ENCODE measurements at regions not wholly inside any gene's neighbourhood (a gene's known extent, or its start where the extent isn't known, plus 50 kb on each side); places are given as distances from the start of the nearest gene placed in this dataset.

DNA sequence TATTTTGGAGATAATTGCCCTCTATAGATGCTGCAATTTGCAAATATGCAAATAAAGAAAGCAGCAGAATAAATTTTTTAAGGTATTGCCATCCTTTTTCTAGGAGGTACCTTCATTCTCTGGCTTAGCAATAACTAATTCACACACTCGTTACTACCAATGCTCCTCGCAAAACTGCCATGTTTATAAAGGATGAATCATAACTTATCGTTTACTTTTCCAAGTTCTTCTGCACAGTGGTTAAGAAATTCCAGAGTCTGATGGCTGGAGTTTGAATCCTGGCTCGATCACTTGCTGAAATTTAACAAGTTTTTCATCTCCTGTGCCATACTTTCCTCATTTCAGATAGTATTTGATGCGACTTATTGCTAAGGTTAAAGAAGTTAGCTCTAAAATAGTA is 708.6 kb upstream of the KLHL1 start:
- no peaks in the 10 kb centered on the region for H3K27me3 Mint-ChIP-seq (ENCODE audit: unreplicated experiment)
- no peak overlapping the region for H3K27ac Mint-ChIP-seq (ENCODE audit: unreplicated experiment)
- H3K9me3 Mint-ChIP-seq (ENCODE audit: unreplicated experiment) = no peaks in the 10 kb centered on the region
- no peak for DNase-seq
- no peaks in the 10 kb centered on the region for H3K4me1 Mint-ChIP-seq (ENCODE audit: low read depth, unreplicated experiment)
- no peak overlapping the region for H3K4me3 Mint-ChIP-seq (ENCODE audit: unreplicated experiment)
- TF ChIP-seq, protein P1, sequence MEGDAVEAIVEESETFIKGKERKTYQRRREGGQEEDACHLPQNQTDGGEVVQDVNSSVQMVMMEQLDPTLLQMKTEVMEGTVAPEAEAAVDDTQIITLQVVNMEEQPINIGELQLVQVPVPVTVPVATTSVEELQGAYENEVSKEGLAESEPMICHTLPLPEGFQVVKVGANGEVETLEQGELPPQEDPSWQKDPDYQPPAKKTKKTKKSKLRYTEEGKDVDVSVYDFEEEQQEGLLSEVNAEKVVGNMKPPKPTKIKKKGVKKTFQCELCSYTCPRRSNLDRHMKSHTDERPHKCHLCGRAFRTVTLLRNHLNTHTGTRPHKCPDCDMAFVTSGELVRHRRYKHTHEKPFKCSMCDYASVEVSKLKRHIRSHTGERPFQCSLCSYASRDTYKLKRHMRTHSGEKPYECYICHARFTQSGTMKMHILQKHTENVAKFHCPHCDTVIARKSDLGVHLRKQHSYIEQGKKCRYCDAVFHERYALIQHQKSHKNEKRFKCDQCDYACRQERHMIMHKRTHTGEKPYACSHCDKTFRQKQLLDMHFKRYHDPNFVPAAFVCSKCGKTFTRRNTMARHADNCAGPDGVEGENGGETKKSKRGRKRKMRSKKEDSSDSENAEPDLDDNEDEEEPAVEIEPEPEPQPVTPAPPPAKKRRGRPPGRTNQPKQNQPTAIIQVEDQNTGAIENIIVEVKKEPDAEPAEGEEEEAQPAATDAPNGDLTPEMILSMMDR (IDR thresholded peaks at IDR 0.05; ENCODE audit: partially characterized antibody, unreplicated experiment) = no peak
- no peaks in the 10 kb centered on the region for H3K36me3 Mint-ChIP-seq (ENCODE audit: unreplicated experiment)

DNA sequence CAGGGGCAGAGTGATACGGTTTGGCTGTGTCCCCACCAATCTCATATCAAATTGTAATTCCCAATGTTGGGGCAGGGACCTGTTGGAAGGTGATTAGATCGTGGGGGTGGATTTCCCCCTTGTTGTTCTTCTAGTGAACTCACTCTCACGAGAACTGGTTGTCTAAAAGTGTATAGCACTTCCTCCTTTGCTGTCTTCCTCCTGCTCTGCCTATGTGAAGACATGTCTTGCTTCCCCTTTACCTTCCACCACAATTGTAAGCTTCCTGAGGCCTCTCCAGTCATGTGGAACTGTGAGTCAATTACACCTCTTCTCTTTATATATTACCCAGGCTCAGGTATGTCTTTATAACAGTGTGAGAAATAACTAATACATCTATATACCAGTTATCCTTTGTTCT is 706.4 kb upstream of the KLHL1 start:
- Mint-ChIP-seq H3K4me1 (ENCODE audit: low read depth, unreplicated experiment) (no peaks in the 10 kb centered on the region), H3K4me3 (ENCODE audit: unreplicated experiment) (no peak overlapping the region), H3K27ac (ENCODE audit: unreplicated experiment) (no peak overlapping the region), H3K9me3 (ENCODE audit: unreplicated experiment) (peaks cover 5% of the 10 kb centered on the region), H3K36me3 (ENCODE audit: unreplicated experiment) (peaks cover 5% of the 10 kb centered on the region), H3K27me3 (ENCODE audit: unreplicated experiment) (peaks cover 1% of the 10 kb centered on the region)
- no peak for DNase-seq
- TF ChIP-seq, protein P1 (IDR thresholded peaks at IDR 0.05; ENCODE audit: partially characterized antibody, unreplicated experiment) = no peak

DNA sequence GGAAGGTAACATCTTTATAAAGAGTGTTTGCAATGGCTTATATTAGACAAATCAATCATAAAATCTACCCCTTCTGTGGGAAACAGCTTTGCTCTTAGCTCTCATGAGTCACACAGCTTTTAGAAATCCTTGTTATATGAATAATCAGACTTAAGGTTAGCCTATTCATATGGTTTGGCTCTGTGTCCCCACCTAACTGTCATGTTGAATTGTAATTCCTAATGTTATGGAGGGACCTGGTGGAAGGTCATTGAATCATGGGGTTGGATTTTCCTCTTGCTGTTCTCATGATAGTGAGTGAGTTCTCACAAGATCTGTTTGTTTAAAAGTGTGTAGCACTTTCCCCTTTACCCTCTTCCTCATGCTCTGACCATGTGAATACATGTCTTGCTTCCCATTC is 704.2 kb upstream of the KLHL1 start:
- Mint-ChIP-seq H3K36me3 (ENCODE audit: unreplicated experiment) (peaks cover 15% of the 10 kb centered on the region), H3K27ac (ENCODE audit: unreplicated experiment) (no peak overlapping the region), H3K27me3 (ENCODE audit: unreplicated experiment) (peaks cover 1% of the 10 kb centered on the region), H3K4me1 (ENCODE audit: low read depth, unreplicated experiment) (no peaks in the 10 kb centered on the region), H3K9me3 (ENCODE audit: unreplicated experiment) (peaks cover 7% of the 10 kb centered on the region), H3K4me3 (ENCODE audit: unreplicated experiment) (no peak overlapping the region)
- TF ChIP-seq, protein P1 (IDR thresholded peaks at IDR 0.05; ENCODE audit: partially characterized antibody, unreplicated experiment) = no peak
- DNase-seq = no peak

DNA sequence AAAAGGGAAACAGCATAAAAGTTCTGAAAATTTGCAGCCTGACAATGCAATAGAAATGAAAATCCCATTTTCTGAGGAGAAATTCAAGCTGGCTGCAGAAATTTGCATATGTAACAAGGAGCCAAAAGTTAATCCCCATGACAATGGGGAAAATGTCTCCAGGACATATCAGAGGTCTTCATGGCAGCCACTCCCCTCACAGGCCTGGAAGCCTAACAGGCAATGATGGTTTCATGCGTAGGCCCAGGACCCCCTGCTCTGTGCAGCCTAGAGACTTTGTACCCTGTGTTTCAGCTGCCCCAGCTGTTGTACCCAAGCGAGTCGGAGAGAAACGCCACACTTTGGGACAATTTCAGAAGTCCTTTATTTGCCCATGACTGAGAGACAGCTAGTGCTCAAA is 701.3 kb upstream of the KLHL1 start:
- TF ChIP-seq, protein P1 (IDR thresholded peaks at IDR 0.05; ENCODE audit: partially characterized antibody, unreplicated experiment) = no peak
- peaks cover 7% of the 10 kb centered on the region for H3K9me3 Mint-ChIP-seq (ENCODE audit: unreplicated experiment)
- H3K4me3 Mint-ChIP-seq (ENCODE audit: unreplicated experiment) = no peak overlapping the region
- DNase-seq = no peak
- H3K4me1 Mint-ChIP-seq (ENCODE audit: low read depth, unreplicated experiment) = no peaks in the 10 kb centered on the region
- H3K27ac Mint-ChIP-seq (ENCODE audit: unreplicated experiment) = no peak overlapping the region
- H3K36me3 Mint-ChIP-seq (ENCODE audit: unreplicated experiment) = peaks cover 15% of the 10 kb centered on the region
- H3K27me3 Mint-ChIP-seq (ENCODE audit: unreplicated experiment) = peaks cover 1% of the 10 kb centered on the region

DNA sequence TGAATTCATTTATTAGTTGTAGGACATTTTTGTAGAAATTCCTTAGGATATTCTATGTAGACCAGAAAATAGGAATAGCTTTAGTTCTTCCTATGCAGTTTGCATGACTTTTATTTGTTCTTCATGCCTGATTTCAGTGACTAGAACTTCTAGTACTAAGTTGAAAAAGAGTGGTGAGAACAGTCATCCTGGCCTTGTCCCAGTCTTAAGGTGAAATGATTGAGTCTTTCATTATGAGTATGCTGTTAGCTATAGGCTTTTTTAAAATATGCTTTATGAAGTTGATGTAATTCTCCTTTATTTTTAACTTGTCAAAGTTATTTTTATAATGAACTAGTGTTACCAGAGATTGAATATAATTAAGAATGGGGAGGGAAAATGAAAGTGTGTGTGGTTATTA is 690.1 kb upstream of the KLHL1 start:
- H3K9me3 Mint-ChIP-seq (ENCODE audit: unreplicated experiment) = no peaks in the 10 kb centered on the region
- DNase-seq = no peak
- H3K27ac Mint-ChIP-seq (ENCODE audit: unreplicated experiment) = no peak overlapping the region

More for the DNA sequence above, 690.1 kb upstream of the KLHL1 start:
- TF ChIP-seq, protein P1 (IDR thresholded peaks at IDR 0.05; ENCODE audit: partially characterized antibody, unreplicated experiment) = no peak
- Mint-ChIP-seq H3K36me3 (ENCODE audit: unreplicated experiment) (no peaks in the 10 kb centered on the region), H3K27me3 (ENCODE audit: unreplicated experiment) (no peaks in the 10 kb centered on the region), H3K4me3 (ENCODE audit: unreplicated experiment) (no peak overlapping the region), H3K4me1 (ENCODE audit: low read depth, unreplicated experiment) (peaks cover 2% of the 10 kb centered on the region)
